HG03060 (cell line): ENCODE measurements at regions not wholly inside any gene's neighbourhood (a gene's known extent, or its start where the extent isn't known, plus 50 kb on each side); places are given as distances from the start of the nearest gene placed in this dataset.
A peak's percentile ranks its signal among the peaks of the same experiment; 100 is the strongest.

Experiments
- ATAC-seq: cut with Tn5 transposase; IDR thresholded peaks from one replicate; pipeline ENCODE4 v1.9.1; 2021; ENCODE audit warnings: low read depth, moderate number of reproducible peaks; ENCODE audit not compliant: unreplicated experiment

DNA sequence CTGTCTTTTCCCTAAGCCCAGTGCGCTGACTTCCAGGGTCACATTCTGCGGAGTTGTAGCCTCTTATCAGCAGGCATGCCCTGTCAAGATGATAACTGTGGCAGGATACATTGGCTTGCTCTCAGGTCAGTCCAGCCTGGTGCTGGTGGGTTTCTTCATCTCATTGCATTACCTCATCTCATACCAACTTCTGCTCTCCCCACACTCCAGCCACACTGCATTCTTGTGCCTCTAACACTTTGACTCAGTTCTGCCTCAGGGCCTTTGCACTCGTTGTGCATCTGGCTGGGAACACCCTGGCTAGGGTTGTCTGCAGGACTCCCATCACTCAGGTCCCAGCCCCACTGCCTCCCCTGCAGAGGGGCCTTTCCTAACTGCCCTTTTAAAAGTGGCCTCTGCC lies 110.3 kb upstream of the BACH2 start:
- no peak for ATAC-seq

GRCh38 chr6:90406142-90406794 lies 109.6 kb upstream of the BACH2 start:
- ATAC-seq, result no peak

- ATAC-seq, result no peak
These were observed 107.1 kb upstream of the BACH2 start for GRCh38 chr6:90403489-90404381.

DNA sequence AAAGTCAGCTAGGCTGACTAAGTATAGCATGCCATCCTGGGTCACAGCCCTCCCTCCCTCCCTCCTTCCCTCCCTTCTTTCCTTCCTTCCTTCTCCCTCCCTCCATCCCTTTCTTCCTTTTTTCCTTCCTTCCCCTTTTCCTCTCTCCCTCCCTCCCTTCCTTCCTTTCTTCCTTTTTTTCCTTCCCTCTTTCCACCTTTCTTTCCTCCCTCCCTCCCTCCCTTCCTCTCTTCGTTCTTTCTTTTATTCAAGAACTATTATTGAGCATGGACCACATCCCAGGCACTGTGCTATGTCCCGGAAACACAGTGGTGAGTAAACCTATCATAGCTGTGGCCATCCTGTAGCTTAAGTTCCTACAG lies 106.2 kb upstream of the BACH2 start:
- no peak for ATAC-seq

DNA sequence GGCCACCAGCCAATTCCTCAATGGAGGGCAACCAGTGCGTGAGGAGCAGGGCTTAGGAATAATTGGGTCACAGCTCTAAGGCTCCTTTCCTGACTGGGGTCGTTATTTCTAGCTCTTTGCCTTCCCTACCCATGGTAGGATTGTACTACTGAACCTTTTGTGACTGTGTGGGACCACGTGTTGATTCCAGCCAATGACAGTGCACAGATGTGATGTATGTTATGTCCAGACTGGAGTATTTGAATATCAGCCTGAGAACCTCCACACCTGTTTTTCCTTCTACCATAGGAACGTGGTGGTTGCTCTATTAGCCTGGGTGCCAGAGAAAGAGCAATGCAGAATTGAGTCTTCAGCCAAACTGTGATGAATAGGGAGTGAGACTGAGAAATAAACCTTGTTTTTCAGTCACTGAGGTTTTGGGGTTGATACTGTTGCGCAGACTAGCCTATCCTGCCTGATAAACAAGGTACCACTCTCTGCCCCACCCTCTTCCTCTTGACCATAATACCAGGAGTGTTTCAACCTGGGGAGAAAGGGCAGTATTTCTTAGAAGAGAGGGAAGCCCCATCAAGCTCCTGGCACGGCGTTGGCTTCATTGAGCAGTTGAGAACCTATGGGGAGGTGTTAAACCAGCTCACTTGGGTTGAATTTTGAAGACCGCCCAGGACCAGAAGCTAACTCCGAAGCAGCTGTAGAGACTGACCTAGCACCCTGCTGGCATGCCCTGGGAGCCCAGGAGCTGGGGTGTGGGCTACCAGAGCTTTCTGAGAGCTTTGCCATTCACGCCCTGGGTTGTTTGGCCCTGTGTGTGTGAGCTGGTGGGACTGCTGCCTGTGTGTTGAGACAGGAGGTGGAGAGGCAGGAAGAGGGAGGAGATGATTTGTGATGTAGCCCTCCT lies 105.5 kb upstream of the BACH2 start:
- ATAC-seq, result no peak

DNA sequence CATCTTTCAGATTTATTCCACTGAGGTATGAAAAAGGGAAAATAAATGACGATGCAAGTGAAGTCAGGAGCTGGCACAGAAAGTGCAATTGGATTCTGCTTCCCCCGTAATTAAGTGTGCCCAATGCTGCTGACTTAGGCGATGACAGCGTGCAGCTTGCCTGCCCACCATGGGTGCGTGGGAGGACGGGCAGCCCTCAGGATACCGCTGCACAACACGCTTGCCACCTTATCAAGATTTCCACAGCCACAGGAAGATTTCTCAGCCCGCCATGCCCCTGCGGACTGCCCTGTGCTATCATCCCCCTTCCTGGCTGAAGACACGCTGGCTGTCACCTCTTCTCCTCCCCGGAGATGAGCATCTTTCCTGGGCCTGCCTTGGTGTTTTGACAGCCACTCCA lies 103.3 kb upstream of the BACH2 start:
- no peak for ATAC-seq

- no peak for ATAC-seq
These were observed 101.5 kb upstream of the BACH2 start for GRCh38 chr6:90397929-90398674.

GRCh38 chr6:90397047-90397446 lies 100.4 kb upstream of the BACH2 start:
- ATAC-seq, result no peak

- ATAC-seq, result no peak
These were observed 96.7 kb upstream of the BACH2 start for GRCh38 chr6:90393232-90393884.

DNA sequence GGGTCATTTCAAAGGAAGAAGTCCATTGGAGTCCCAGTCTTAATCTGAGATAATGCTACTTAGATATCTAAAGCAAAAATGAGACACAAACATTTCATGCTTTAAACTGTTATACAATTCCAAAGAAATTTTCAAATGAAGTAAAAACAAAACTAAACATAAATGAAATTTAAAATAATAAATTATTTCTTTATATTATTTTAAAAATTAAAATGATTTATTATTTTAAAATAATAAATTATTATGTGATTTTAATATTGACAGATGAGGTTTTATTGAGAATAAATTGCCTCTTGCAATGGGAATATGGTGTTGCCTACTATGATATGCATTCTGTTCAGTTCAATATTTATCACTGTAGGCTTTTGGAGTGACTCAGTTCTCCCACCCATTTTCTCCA lies 93.7 kb upstream of the BACH2 start:
- ATAC-seq, result no peak

- ATAC-seq, result no peak
These were observed 91.8 kb upstream of the BACH2 start for GRCh38 chr6:90388395-90388794.

GRCh38 chr6:90387826-90388225 lies 91.2 kb upstream of the BACH2 start:
- ATAC-seq, result no peak

DNA sequence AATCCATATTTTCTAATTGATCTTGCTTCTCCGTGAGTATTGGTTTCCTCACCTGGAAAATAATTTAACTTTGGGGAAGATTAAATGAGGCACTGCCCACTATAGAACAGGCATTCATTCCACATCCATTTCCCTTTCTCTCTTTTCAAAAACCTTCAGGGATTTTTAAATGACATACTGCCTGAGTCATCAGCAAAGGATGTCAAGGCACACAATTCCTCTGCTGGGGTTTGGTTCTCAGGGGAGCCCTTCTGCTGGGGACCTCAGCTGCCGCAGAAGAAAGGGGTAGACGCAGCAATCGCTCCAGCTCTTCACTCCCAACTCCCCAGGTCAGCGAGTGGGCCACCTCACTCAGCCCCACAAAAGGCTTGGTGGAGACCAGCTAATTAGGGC lies 90.7 kb upstream of the BACH2 start:
- no peak for ATAC-seq

- ATAC-seq, result no peak
These were observed 90.0 kb upstream of the BACH2 start for GRCh38 chr6:90386399-90387382.

- no peak for ATAC-seq
These were observed 89.2 kb upstream of the BACH2 start for GRCh38 chr6:90385759-90386313.

GRCh38 chr6:90384720-90385119 lies 88.1 kb upstream of the BACH2 start:
- ATAC-seq, result no peak

- peak; percentile 57 for ATAC-seq
These were observed 86.7 kb upstream of the BACH2 start for GRCh38 chr6:90383196-90383822.

DNA sequence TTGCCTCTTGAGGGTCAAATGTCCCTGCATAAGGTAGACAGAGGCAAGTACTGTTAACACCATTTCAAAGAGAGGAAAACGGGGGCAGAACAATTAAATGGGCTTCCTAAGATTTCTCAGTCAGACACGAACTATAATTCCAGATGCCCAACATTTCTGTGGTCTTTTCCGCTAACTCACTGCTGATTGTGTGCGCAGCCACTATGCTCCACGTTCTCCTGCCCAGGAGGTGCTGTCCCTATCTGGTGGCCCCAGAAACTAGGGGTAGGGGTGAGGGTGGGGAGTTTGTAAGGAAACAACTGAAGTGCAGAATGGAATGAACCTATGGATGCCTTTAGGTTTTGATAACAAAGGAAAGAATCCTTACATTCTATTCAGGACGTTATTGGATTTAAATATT lies 86.1 kb upstream of the BACH2 start:
- ATAC-seq, result no peak
